Amniotic epithelial cell (primary cell): ENCODE measurements at regions not wholly inside any gene's neighbourhood (a gene's known extent, or its start where the extent isn't known, plus 50 kb on each side); places are given as distances from the start of the nearest gene placed in this dataset.
A peak's percentile ranks its signal among the peaks of the same experiment; 100 is the strongest.

Experiments
- DNase-seq: peaks from one replicate; pipeline ENCODE4 v3.0.0-alpha.2; 2010; ENCODE audit warnings: low read depth

GRCh38 chr12:92614502-92614901 lies 88.3 kb upstream of the PLEKHG7 start:
- DNase-seq: no peak

GRCh38 chr12:92614001-92614400 lies 88.8 kb upstream of the PLEKHG7 start:
- DNase-seq: no peak

- DNase-seq: no peak
These were observed 90.2 kb upstream of the PLEKHG7 start for GRCh38 chr12:92612611-92613010.

DNA sequence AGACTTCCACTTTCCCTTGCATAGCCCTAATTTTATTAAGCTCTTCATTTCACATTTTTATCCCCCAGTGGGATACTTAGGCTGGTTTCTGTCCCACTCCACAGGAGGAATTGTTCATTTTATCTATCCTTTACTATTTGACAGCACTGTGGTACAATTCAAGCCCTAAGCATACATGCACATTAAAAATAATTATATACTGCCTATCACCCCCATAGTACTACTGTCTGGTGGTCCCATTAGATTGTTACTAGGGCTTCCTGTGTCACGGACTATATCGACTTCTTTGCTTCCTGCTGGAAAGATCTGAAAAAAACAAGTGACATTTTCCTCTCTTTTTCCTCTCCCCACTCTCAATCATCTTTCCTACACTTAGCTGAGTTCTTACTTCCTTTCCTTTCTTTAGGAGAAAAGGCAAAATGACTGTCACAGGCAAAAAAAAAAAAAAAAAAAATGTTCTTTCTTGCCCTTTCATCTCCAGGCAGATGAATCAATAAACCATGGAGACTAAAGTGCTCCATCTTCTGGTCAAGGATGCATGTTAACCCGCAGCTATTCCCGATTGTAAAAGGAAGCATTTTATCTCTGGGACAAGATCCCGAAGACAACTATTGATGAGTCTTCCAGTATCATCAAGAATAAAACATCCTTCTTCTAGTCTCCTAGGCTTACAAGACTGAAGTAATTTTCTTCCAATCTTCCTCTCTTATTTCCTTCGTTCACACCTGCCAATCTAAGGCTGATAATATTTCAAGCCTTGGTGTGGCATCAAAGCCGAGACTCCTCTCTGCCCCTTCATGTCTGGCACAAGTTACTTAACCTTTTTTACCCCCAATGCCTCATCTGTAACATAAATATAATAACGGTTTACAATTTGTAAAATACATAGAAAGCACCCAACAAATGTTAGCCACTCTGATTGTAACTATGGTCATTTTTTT lies 94.4 kb upstream of the PLEKHG7 start:
- DNase-seq: peak; percentile 52

- no peak for DNase-seq
These were observed 95.8 kb upstream of the PLEKHG7 start for GRCh38 chr12:92606956-92607355.

- DNase-seq: no peak
These were observed 97.1 kb upstream of the PLEKHG7 start for GRCh38 chr12:92605621-92606170.

DNA sequence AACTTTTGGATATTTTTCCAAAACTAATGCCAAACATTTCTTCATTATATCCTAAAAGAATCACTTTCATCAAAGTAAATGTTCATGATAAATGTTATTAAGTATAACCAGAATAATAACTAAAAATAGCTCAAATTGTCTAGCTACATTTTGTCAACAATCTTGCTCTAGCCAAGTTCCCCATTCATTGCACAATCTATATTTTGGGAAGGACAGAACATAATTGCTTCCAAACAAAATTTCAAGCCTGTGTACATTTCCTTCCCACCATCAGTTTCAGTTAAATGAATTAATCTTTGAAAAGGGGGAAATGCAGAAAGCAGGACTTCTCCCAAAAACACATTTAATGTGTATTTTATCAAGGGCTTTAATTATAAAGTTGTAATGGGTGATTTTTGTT lies 98.0 kb upstream of the PLEKHG7 start:
- no peak for DNase-seq

GRCh38 chr12:92603741-92604432 lies 98.9 kb upstream of the PLEKHG7 start:
- DNase-seq: no peak

GRCh38 chr12:92602930-92603623 lies 99.7 kb upstream of the PLEKHG7 start:
- DNase-seq: no peak

DNA sequence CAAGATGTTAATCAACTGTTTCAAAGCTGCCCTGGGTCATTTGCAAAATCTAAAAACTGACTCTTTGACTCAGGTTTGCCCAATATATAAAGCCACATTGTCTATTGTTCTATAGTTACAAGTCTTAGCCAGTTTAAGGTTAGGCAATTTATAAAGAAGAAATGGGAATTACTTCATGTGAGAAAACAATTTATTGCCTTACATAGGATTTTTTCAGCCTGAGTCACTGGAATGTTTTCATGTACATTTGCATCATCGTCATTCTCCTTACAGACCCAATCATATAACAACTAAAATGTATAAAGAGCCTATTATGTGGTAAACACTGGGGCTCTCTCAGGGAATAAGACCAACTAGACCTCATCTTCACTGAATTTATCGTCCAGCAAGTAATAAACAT lies 100.3 kb upstream of the PLEKHG7 start:
- peak; percentile 90 for DNase-seq

GRCh38 chr12:92601680-92602079 lies 101.1 kb upstream of the PLEKHG7 start:
- no peak for DNase-seq

GRCh38 chr12:92601176-92601575 lies 101.6 kb upstream of the PLEKHG7 start:
- no peak for DNase-seq

DNA sequence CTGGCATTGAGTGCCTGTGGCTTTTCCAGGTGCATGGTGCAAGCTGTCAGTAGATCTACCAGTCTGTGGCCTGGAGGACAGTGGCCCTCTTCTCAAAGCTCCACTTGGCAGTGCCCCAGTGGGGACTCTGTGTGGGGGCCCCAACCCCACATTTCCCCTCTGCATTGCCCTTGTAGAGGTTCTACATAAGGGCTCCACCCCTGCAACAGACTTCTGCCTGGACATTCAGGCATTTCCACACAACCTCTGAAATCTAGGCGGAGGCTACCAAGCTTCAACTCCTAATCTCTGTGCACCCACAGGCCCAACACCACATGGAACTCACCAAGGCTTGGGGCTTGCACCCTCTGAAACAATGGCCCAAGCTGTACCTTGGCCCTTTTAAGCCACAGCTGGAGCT lies 102.7 kb upstream of the PLEKHG7 start:
- no peak for DNase-seq

DNA sequence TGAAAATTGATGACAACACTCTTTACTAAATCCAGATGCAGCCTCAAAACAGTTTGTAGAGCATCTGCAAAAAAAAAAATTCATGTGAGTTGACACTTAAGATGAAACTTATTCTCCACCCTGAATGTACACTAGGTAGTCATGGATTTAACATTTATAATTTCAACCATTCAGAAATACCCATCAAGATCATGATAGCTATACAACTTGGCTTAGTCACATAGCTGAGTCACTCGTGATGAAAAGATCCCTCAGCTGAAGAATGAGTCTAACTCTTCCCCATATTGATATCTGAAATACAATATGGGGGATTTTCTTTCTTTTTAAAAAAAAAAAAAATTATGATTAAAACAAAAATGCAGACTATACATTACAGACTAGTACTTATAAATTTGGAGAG lies 104.8 kb upstream of the PLEKHG7 start:
- peak; percentile 47 for DNase-seq

DNA sequence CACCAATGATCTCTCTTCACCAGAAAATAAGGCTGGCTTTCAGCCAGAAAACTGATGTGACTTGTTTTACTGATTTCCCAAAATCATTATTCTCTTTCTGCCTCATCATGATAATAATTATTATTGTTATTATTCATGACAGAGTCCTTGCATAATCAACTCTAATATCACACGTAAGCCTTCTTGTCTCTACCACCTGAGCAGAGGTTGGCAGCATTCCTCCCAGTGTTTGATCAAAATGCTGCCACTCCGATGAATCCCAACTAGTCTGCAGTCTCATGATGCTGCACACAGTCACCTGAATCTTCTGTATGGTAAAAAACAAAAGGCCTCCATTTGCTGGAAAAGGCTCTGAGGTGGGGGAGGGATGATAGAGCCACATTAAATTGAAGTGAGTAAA lies 105.7 kb upstream of the PLEKHG7 start:
- DNase-seq: no peak

DNA sequence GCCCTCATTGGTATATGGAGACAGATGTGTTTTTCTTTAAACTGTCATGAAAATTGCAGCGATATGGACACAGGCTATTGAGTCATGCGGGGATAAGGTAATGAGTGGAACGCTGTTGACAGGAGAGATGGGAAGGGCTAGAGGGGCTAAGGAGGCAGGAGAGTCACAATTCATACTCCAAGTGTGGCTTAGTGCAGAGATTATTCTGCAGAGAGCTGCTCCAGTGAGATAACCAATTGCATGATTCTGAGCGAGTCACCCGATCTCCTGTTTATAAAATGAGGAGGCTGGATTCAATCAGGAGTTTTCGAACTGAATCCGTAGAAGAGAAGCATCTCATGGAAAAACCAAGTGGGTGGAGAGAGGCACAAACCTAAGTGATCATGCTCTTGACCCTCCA lies 106.4 kb upstream of the PLEKHG7 start:
- DNase-seq: peak; percentile 73

GRCh38 chr12:92595663-92596062 lies 107.1 kb upstream of the PLEKHG7 start:
- DNase-seq: no peak

GRCh38 chr12:92593734-92594402 lies 108.9 kb upstream of the PLEKHG7 start:
- peak; percentile 80 for DNase-seq

DNA sequence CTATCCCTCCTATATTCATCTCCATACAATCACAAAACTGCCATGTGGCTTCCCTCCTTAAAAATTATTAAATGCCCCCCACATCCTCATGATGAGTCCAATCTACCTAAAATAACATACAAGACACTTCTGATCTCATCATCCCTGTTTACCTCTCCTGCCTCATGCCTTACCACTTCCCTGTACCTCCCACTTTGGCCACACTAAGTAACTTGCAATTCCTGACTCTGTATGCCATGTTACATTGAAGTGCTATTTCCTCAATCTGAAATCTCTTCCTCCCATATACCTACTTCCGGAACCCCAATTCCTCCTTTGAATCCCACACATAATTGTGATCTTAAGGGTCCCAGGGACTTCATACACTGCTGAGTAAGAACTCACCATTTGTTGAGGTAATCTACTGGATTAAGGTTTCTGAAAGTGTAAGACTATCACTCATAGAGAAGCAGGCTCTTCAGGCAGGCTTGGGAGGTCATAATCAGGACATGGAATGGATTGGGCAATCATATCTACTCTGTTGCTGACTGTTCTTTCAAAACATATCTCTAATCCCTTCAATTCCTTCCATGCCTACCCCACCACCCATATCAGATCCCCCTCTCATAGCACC lies 117.6 kb upstream of the PLEKHG7 start:
- peak; percentile 80 for DNase-seq

DNA sequence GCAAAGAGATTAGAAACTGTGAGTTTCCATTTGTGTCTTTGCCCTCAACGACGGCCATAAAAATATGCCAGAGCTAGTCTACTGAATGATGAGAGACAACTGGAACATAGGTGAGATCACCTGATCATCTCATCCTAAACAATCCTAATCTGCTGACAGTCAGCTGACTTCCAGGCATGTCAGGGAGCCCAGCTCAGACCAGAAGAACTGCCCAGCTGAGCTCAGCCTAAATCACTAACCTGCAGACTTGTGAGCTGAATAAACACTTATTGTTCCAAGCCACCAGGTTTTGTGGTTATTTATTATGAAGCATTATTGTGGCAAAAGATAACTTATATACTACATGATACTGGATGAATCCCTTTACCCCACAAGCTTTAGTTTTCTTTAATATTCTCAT lies 118.9 kb upstream of the PLEKHG7 start:
- no peak for DNase-seq

DNA sequence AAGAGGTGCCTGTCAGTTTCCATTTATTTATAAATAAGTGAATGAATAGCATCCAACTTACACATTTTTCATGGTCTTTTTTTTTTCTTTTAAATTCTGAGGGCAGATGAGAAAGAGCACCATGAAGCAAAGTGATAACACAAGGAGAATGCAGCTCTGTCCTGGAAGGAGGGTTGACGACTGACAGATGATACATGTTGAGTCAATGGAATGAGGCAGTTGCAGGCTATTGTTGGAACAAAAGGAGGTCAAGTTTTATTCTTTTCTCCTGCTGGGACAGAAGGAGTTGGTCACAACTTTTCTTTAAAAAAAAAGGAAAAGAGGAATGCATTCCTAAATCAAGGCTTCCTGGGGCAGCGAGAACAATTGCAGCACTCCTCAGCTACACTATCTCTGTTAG lies 119.9 kb upstream of the PLEKHG7 start:
- DNase-seq: peak; percentile 16
